NCI-H146 (cell line): ENCODE measurements at regions not wholly inside any gene's neighbourhood (a gene's known extent, or its start where the extent isn't known, plus 50 kb on each side); places are given as distances from the start of the nearest gene placed in this dataset.

Source experiments
- DNase-seq: peaks from one replicate; lab custom pipeline; 2025; lab: John Stamatoyannopoulos, UW

GRCh38 chrX:40167850-40168479, 70.2 kb upstream of the BCOR start:
- peak; percentile 93 for DNase-seq

GRCh38 chrX:40167233-40167849, 69.6 kb upstream of the BCOR start:
- no peak for DNase-seq

GRCh38 chrX:40166582-40166981, 68.8 kb upstream of the BCOR start:
- DNase-seq: peak; percentile 56

GRCh38 chrX:40165861-40166260, 68.1 kb upstream of the BCOR start:
- DNase-seq: no peak

DNA sequence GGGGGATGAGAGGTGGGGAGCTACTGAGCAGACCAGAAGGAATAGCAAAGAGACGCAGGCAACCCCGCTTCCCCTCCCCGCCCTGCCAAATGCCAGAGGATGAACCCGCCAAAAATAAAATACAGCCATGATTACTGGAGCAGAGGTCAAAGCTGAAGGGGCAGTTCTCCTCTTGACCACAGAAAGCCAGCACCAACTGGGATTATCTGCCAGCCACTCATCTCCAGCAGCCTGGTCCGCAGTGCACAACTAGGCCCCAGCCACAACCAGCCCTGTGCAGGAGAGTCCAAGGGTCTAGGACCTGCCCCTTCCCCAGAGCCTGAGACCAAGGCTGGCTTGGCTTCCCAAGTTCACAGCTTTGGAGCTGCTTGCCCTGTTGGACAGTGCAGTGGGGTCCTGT, 67.4 kb upstream of the BCOR start:
- no peak for DNase-seq

GRCh38 chrX:40164751-40165150, 67.0 kb upstream of the BCOR start:
- no peak for DNase-seq

GRCh38 chrX:40158036-40158706, 60.4 kb upstream of the BCOR start:
- peak; percentile 52 for DNase-seq

DNA sequence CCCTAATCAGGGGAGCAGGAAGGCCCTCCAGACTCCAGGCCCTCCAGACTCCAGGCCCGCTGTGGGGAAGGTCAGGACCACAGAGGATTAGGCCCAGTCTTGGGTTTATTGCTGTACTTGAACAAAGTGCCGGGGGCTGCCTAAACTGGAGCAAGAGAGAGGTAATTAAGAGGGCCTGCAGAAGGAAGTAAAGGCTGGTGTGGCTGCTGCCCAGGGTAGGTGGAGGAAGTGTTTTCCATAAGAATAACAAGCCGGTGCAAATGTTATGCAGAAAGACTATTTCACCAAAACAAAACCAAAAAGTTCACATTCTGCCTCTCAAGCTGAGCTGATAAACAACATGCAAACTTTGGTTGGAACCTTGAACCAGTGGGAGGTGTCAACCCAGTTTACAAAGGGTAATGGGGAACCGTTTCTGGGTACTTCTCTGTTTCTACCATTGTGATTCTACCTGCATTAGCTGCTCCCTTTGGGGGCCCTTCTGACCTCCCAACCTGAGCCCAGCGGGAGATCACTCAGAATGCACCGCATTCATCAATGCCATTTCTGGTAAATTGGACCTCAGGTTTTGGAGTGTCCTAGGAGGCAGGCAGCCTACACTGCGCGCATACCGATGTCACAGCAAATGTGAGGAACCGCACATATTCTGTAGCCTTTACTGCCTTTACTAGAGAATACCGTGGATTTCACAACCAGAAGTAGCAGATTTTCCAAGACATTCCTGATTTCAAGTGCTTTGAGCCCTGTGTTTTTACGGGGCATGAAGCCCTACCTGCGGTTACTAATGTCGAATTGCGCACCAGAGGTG, 59.7 kb upstream of the BCOR start:
- no peak for DNase-seq

DNA sequence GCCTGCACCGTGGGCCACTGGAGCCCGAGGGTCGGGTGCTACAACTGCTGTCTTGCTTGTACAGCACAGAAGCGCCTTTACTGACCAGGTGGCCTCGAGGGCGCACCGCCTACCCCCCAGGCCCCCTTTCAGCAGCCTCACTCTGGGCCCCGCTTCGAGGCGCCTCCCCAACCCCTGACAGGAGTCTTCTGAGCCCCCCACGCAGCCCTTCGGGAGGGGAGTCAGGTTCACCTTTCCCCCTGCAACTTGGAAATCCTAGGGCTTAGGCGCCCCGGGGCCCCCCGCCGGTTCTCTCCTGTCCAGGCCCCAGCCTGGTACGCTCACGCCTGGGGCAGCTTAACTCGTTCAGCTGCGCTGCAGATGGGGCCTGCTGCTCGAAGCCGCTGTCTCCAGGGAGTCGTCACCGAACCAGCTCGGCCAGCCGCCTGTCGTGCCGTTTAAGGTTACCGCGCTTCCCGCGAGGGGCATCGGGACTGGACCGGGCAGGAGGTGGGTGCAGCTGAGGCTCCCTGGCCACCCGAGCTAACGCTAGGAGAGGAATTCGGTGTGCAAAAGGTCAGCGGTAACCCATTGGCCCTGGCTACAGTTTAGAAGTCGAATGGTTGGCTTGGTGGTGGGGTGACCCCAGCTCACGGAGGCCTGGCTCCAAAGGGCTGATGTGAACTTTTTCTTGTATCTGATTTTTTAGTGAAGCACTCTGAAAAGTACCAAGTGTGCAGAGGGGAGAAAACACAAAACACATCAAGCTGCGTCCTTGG, 58.9 kb upstream of the BCOR start:
- DNase-seq: no peak

- DNase-seq: peak; percentile 33
Observed at GRCh38 chrX:40155589-40156469, 58.1 kb upstream of the BCOR start.

- peak; percentile 77 for DNase-seq
Observed at GRCh38 chrX:40154853-40155588, 57.3 kb upstream of the BCOR start.

DNA sequence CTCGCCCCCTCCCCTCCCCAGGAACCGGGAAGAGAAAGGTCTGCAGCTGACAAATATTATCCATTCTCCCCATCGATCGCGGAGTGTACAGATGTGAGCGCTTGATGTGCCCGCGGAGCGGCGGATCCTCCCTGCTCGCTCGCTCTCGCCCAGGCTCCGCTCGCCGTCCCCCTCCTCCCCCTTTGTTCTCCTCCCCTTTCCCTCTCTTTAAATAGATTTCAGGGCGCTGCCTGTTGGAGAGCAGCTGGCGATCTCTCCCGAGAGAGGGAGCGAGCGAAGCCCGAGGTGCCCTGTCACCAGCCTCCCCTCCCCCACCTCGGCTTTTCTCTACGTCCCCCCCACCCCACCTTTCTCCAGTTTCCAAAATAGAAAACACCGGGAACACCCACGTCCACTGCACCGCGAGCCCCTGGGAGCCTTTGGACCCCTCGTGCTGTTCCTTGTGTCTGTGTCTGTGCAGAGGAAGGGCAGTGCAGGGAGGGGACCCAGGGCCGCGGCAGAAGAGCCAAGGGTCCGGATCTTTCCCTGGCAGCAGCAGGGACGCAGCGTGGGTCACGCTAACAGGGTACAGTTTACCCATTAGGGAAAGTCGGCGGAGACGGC, 56.6 kb upstream of the BCOR start:
- DNase-seq: peak; percentile 89

- DNase-seq: peak; percentile 80
Observed at GRCh38 chrX:40153345-40154249, 55.8 kb upstream of the BCOR start.

GRCh38 chrX:40152741-40153344, 55.1 kb upstream of the BCOR start:
- DNase-seq: peak; percentile 47

DNA sequence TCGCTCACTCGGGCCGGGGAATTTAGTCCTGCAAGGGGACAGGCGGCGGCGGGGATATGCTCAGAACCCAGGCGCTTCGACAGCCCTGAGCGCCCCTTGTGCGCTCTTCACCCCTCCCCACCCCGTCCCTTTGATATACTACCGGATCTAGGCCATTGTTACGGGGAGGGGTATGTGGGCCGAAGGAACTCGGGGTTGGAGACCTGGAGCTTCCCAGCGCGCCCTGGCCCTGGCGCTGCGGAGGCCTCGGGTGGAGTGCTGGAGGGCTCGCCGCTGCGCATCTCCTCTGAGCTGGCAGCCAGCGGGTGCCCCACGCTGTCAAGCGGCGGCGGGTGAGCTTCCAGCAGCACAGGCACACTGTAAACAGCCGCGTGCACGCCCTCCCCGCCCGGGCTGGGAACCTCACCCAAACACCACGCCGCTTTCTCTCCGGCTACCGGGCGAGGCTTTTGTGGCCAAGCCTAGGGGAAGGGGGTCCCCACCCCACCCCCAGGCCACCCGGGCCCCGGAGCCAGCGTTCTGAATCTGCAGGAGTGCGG, 54.5 kb upstream of the BCOR start:
- peak; percentile 60 for DNase-seq

DNA sequence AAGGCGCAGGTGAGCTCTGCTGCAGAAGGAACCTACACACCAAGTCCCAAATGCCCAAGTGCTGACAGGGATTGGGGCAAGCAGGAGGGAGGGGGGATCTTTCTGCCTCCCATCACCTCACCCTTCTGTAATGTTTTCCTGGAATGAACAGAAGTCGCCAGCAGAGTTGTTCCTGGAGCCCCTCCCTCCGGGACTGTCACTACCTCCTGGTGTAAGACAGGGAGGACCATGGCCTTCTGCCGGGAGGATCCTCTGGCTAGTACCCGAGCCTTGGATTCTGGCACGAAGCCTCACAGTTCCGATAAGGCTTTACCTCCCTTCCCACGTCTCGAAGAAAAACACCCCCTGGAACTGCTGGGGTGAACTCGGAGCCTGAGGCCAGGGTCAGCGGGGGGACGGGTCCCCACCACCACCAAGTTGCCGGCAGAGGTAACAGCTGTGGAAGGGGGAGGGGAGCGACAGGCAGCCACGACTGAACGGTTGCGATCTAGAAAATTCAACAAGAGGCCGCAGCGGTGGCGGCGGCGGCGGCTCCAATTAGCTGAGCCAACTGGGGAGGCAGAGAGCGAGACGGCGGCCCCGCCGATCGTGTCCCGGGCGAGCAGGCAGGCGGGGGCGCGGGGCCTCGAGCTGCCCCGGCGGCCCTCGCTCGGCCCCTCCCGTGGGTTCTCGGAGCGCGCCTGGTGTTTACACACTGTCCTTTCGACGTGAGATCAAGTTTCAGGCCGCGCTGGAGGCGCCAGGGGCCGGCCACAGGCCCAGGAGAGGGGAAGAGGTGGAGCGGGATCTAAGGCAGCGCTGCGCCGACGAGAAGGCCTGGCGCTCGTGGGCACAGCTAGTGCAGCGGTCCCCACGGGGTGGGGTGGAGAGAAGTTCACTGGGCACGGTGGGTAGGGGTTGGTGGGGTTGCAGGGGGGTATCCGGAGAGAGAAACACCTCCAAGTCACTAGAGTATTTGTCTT, 53.7 kb upstream of the BCOR start:
- DNase-seq: peak; percentile 41

- no peak for DNase-seq
Observed at GRCh38 chrX:40150503-40150902, 52.7 kb upstream of the BCOR start.
